22Rv1 (cell line): ENCODE measurements at regions not wholly inside any gene's neighbourhood (a gene's known extent, or its start where the extent isn't known, plus 50 kb on each side); places are given as distances from the start of the nearest gene placed in this dataset.

ENCODE experiments used
- ZFX ChIP-seq: fragments of 450-650 bp; IDR thresholded peaks from 2 replicates; pipeline ENCODE4 v1.6.1; 2017; ENCODE audit warnings: antibody characterized with exemption, borderline replicate concordance
- TF ChIP-seq, protein P1 (sequence below): fragments of 450-650 bp; IDR thresholded peaks from 2 replicates; pipeline ENCODE4 v1.5.1; 2017; ENCODE audit warnings: mild to moderate bottlenecking

DNA sequence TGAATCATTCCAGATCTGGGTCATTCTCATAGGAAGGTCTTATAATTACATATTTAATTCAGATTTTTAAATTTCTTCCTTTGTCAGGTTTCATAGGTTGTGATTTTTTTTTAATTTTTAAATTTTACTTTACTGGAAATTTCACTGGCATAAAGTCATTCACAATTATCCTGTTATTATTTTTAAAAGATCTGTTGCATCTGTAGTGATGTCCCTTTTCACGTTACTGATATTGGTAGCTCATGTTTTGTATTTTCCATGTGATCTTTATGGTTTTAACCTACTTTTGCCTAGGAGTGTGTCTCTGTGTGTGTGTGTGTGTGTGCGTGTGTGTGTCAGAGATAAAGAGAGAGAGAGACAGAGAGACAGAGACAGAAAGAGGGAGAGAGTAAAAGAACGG is 216.6 kb upstream of the KCNJ16 start:
- TF ChIP-seq, protein P1, sequence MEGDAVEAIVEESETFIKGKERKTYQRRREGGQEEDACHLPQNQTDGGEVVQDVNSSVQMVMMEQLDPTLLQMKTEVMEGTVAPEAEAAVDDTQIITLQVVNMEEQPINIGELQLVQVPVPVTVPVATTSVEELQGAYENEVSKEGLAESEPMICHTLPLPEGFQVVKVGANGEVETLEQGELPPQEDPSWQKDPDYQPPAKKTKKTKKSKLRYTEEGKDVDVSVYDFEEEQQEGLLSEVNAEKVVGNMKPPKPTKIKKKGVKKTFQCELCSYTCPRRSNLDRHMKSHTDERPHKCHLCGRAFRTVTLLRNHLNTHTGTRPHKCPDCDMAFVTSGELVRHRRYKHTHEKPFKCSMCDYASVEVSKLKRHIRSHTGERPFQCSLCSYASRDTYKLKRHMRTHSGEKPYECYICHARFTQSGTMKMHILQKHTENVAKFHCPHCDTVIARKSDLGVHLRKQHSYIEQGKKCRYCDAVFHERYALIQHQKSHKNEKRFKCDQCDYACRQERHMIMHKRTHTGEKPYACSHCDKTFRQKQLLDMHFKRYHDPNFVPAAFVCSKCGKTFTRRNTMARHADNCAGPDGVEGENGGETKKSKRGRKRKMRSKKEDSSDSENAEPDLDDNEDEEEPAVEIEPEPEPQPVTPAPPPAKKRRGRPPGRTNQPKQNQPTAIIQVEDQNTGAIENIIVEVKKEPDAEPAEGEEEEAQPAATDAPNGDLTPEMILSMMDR = no peak
- TF ChIP-seq ZFX = no peak
